Smooth muscle cell (in vitro differentiated cells): ENCODE measurements at regions not wholly inside any gene's neighbourhood (a gene's known extent, or its start where the extent isn't known, plus 50 kb on each side); places are given as distances from the start of the nearest gene placed in this dataset.

Experiments used
- DNase-seq: peaks from one replicate; lab custom pipeline; 2025; ENCODE audit not compliant: unreplicated experiment; lab: John Stamatoyannopoulos, UW
- H2AFZ ChIP-seq: fragments of 200-600 bp; sonication (generic); 2 replicates; pipeline ENCODE4 v1.6.0; 2016; ENCODE audit warnings: antibody characterized with exemption, low read depth, mild to moderate bottlenecking
- H3F3A ChIP-seq: fragments of 200-600 bp; sonication (generic); 2 replicates; pipeline ENCODE4 v1.6.0; 2017; ENCODE audit warnings: antibody characterized with exemption, low read depth
- H3K27ac ChIP-seq: fragments of 200-600 bp; sonication (generic); 2 replicates; pipeline ENCODE4 v1.5.1; 2016; ENCODE audit warnings: low read depth, mild to moderate bottlenecking
- H3K27me3 ChIP-seq: fragments of 200-600 bp; sonication (generic); 2 replicates; pipeline ENCODE4 v1.6.1; 2016; ENCODE audit warnings: low read depth, mild to moderate bottlenecking
- H3K36me3 ChIP-seq: fragments of 200-600 bp; sonication (generic); 2 replicates; pipeline ENCODE4 v1.5.1; 2016; ENCODE audit warnings: low read depth
- H3K4me1 ChIP-seq: fragments of 200-600 bp; sonication (generic); 2 replicates; pipeline ENCODE4 v1.5.1; 2016; ENCODE audit warnings: low read depth
- H3K4me2 ChIP-seq: fragments of 200-600 bp; sonication (generic); 2 replicates; pipeline ENCODE4 v1.6.0; 2016; ENCODE audit warnings: mild to moderate bottlenecking
- H3K4me3 ChIP-seq: fragments of 200-600 bp; sonication (generic); 2 replicates; pipeline ENCODE4 v1.5.1; 2016; ENCODE audit warnings: mild to moderate bottlenecking
- H3K79me2 ChIP-seq: fragments of 200-600 bp; sonication (generic); 2 replicates; pipeline ENCODE4 v1.6.0; 2016; ENCODE audit warnings: low read depth, mild to moderate bottlenecking
- H3K9ac ChIP-seq: fragments of 200-600 bp; sonication (generic); 2 replicates; pipeline ENCODE4 v1.6.0; 2016; ENCODE audit warnings: low read depth
- H3K9me3 ChIP-seq: fragments of 200-600 bp; sonication (generic); replicated peaks from 2 replicates; pipeline ENCODE4 v1.5.1; 2016; ENCODE audit warnings: low read depth
- H4K20me1 ChIP-seq: fragments of 200-600 bp; sonication (generic); 2 replicates; pipeline ENCODE4 v1.6.0; 2016; ENCODE audit warnings: low read depth
- CTCF ChIP-seq: fragments of 200-600 bp; sonication (generic); IDR thresholded peaks from 2 replicates; pipeline ENCODE4 v1.5.1; 2017; ENCODE audit warnings: borderline replicate concordance, mild to moderate bottlenecking, antibody characterized with exemption; ENCODE audit not compliant: insufficient read depth, poor library complexity, severe bottlenecking
- WGBS: methylation state at CpG from one replicate; pipeline ENCODE4 v1.1.7; 2016; ENCODE audit warnings: low lambda C conversion rate; 5-methylcytosine and 5-hydroxymethylcytosine counted together

- no peaks in the 10 kb centered on the region for H4K20me1 ChIP-seq
- H3K9ac ChIP-seq: no peak overlapping the region
- H3F3A ChIP-seq: no peaks in the 10 kb centered on the region
- no peaks in the 10 kb centered on the region for H3K9me3 ChIP-seq
- H3K27me3 ChIP-seq: no peaks in the 10 kb centered on the region
- no peak overlapping the region for H3K27ac ChIP-seq
- TF ChIP-seq CTCF: no peak
- H3K4me1 ChIP-seq: no peaks in the 10 kb centered on the region
- H3K4me2 ChIP-seq: no peak overlapping the region
- DNase-seq: no peak
- no peak overlapping the region for H3K4me3 ChIP-seq
- no peaks in the 10 kb centered on the region for H3K79me2 ChIP-seq
- H3K36me3 ChIP-seq: no peaks in the 10 kb centered on the region
- H2AFZ ChIP-seq: no peak overlapping the region
- WGBS: 89% methylated on average over 2 of the region's 2 CpGs
Measured at GRCh38 chr13:84098273-84098672, 216.0 kb upstream of the SLITRK1 start.

GRCh38 chr13:84097148-84097547, 214.9 kb upstream of the SLITRK1 start:
- no peaks in the 10 kb centered on the region for H3K79me2 ChIP-seq
- H3K4me2 ChIP-seq: no peak overlapping the region
- H3K4me1 ChIP-seq: no peaks in the 10 kb centered on the region
- no peak overlapping the region for H3K4me3 ChIP-seq
- no peak overlapping the region for H2AFZ ChIP-seq
- TF ChIP-seq CTCF: no peak
- no peak overlapping the region for H3K27ac ChIP-seq
- no peaks in the 10 kb centered on the region for H3K36me3 ChIP-seq
- H3K27me3 ChIP-seq: no peaks in the 10 kb centered on the region
- H4K20me1 ChIP-seq: no peaks in the 10 kb centered on the region
- no peak overlapping the region for H3K9ac ChIP-seq
- no peak for DNase-seq
- no peaks in the 10 kb centered on the region for H3K9me3 ChIP-seq
- no peaks in the 10 kb centered on the region for H3F3A ChIP-seq
- 81% methylated on average over 4 of the region's 4 CpGs for WGBS

GRCh38 chr13:84096216-84096615, 213.9 kb upstream of the SLITRK1 start:
- no peaks in the 10 kb centered on the region for H4K20me1 ChIP-seq
- no peak overlapping the region for H3K4me2 ChIP-seq
- no peaks in the 10 kb centered on the region for H3K27me3 ChIP-seq
- WGBS: 92% methylated on average over 1 of the region's 1 CpG
- H3K9me3 ChIP-seq: no peaks in the 10 kb centered on the region
- H3K4me1 ChIP-seq: no peaks in the 10 kb centered on the region
- no peak overlapping the region for H3K27ac ChIP-seq
- no peaks in the 10 kb centered on the region for H3K79me2 ChIP-seq
- no peak overlapping the region for H3K4me3 ChIP-seq
- H2AFZ ChIP-seq: no peak overlapping the region
- no peak for DNase-seq
- TF ChIP-seq CTCF: no peak
- H3K9ac ChIP-seq: no peak overlapping the region
- H3K36me3 ChIP-seq: no peaks in the 10 kb centered on the region
- no peaks in the 10 kb centered on the region for H3F3A ChIP-seq

GRCh38 chr13:84088996-84089395, 206.7 kb upstream of the SLITRK1 start:
- H3K9ac ChIP-seq: no peak overlapping the region
- H3K9me3 ChIP-seq: no peaks in the 10 kb centered on the region
- H3K4me3 ChIP-seq: no peak overlapping the region
- no peak overlapping the region for H3K27ac ChIP-seq
- no peaks in the 10 kb centered on the region for H3F3A ChIP-seq
- no peaks in the 10 kb centered on the region for H3K4me1 ChIP-seq
- DNase-seq: no peak
- WGBS: 65% methylated on average over 1 of the region's 1 CpG
- no peak for TF ChIP-seq CTCF
- H3K27me3 ChIP-seq: no peaks in the 10 kb centered on the region
- no peaks in the 10 kb centered on the region for H3K36me3 ChIP-seq
- no peak overlapping the region for H3K4me2 ChIP-seq
- H4K20me1 ChIP-seq: no peaks in the 10 kb centered on the region
- no peaks in the 10 kb centered on the region for H3K79me2 ChIP-seq
- no peak overlapping the region for H2AFZ ChIP-seq
